GM19455 (cell line): ENCODE measurements at regions not wholly inside any gene's neighbourhood (a gene's known extent, or its start where the extent isn't known, plus 50 kb on each side); places are given as distances from the start of the nearest gene placed in this dataset.

ENCODE experiments used
- ATAC-seq: cut with Tn5 transposase; IDR thresholded peaks from one replicate; pipeline ENCODE4 v1.9.1; 2021; ENCODE audit not compliant: unreplicated experiment

- ATAC-seq: no peak
These were observed 398.4 kb upstream of the ID4 start for GRCh38 chr6:19438566-19439353.

DNA sequence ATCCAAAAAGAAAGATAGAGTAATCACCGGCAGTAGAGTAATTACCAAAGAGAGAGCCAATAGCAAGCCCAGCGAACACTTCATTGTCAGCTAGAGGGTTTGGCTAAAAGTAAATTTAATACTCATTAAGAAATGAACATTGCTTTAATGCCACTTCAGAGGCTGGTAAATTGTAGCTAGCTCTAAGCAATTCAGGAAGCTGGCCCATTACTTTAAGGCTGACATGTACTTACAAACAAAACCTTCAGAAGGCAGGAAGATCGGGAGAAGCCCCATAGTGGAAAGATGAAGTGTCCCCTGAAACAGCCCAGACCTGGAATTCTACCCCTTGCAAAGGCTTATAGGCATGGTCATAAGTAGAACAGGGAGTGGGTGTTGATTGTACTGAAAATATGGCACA lies 396.6 kb upstream of the ID4 start:
- ATAC-seq: no peak

GRCh38 chr6:19443411-19443810 lies 393.8 kb upstream of the ID4 start:
- no peak for ATAC-seq

GRCh38 chr6:19444041-19444440 lies 393.1 kb upstream of the ID4 start:
- ATAC-seq: no peak

- no peak for ATAC-seq
These were observed 392.7 kb upstream of the ID4 start for GRCh38 chr6:19444481-19444880.

DNA sequence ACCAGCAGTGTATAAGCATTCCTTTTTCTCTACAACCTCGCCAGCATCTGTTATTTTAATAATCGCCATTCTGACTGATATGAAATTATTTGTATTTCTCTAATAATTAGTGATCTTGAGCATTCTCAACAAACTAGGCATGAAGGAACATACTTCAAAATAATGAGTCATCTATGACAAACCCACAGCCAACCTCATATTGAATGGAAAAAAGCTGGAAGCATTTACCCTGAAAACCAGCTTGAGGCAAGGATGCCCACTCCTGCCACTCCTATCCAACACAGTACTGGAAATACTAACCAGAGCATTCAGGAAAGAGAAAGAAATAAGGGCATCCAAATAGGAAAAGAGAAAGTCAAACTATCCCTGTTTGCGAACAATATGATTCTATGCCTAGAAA lies 390.6 kb upstream of the ID4 start:
- ATAC-seq: no peak

DNA sequence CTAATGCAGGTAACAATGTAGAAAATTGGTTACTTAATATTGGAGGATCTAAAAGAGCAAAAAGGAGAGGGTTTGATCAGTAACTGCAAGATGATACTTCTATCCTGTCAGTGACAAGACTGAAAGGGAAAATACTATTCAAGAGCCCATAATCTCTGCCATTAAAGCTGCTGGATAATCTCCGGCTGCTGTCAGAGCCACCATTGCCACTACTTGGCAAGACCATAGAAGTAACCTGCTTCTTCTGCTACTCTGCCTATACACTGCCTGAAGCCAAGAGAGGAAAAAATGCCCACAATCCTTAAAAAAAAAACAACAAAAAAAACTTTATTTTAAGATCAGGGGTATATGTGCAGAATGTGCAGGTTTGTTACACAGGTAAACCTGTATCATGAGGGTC lies 386.5 kb upstream of the ID4 start:
- no peak for ATAC-seq

DNA sequence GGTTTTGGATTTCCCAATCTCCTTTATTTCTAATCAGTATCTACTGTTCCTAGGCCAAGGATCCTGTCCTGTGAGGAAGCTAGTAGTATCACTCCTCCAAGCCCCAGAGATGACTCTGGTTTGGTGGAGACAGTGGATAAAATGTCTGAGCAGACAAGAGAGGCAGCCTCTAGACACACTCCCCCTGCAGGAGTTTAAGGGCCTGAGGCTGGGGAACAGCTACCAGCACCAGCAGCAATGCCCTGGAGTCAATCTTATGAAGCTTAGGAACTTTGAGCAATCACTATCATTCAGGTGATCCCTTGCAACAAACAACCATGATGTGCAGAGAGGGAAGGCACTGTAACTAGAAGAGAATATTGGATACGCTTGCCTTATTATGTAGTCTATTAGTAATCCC lies 384.7 kb upstream of the ID4 start:
- no peak for ATAC-seq

GRCh38 chr6:19454001-19454720 lies 383.0 kb upstream of the ID4 start:
- no peak for ATAC-seq

DNA sequence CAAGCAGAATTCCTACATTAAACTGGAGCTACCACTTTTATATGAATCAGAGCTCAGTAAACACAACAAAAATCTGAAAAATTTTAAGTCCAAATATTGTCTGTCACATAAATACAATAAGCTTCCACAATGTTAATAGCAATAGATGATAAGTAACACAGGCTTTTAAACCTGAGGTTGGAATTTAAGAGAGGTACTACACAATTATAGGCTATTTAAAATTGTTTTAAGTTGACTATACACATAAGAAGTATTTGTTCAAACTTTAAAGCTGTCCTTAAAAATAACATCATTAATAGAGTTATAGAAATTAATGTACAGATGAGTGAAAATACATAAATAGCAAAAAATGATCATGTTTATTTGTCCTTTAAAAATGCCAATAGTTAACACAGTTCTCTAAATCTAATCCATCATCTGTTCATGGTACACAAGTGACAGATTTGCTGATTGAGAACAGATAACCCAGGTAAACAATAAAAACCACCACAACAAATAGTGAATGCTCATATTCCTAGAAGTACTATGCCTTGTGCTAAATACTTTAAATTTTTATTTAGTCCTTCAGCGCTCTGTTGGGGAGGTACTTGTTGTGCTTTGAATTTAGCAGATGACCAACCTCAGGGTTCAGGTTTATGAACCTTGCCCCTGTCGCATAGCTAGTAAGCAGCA lies 382.3 kb upstream of the ID4 start:
- no peak for ATAC-seq

DNA sequence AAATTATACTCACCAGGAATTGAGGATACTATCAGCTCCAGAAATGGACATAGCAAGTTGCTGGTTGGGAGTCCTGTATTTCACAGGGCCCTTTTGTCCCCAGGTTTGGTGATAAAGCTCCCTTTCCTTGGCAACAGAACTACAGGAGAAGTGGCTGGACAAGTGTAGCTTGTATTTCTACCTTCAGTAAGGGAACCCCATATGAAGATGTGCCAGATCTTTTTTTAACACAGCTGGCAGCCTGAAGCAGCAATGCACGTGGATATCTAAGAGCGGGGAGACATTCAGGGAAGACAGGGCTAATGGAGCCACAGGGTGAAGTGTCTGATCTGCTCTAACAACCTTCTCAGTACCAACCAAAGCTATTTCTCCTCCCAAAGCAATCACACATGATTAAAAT lies 373.9 kb upstream of the ID4 start:
- ATAC-seq: no peak

GRCh38 chr6:19463925-19464324 lies 373.2 kb upstream of the ID4 start:
- no peak for ATAC-seq

DNA sequence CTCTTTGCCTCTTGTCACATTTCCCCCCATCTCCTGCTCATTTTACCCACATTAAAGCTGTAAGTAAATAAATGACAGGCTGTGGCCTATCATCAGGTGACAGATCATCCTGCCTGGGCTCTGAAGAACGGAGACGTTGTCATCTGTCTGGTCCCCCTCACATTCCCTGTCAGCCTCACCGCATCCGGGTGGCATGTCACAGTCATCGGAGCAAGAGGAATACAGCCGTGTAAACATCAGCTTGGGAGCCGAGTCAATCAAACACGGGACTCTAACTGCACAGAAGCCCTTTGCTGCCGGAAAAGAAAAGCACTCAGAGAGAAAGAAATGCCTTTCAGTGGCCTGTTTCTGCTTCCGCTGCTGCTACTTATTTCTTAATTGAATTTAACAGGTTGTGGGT lies 371.9 kb upstream of the ID4 start:
- no peak for ATAC-seq

GRCh38 chr6:19465760-19466159 lies 371.4 kb upstream of the ID4 start:
- no peak for ATAC-seq

DNA sequence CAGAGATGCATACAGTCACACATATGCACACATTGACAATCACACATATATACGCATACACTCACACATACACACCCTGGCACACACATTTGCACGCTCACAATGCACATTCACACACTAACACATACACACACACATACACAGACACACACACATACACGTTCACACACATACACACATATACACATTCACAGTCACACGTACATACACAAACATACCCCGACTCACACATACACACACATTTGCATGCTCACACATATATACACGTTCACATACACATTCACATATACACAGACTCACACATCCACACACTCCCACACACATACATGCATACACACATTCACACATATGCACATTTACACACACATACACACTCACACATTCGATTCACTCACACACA lies 366.8 kb upstream of the ID4 start:
- no peak for ATAC-seq

DNA sequence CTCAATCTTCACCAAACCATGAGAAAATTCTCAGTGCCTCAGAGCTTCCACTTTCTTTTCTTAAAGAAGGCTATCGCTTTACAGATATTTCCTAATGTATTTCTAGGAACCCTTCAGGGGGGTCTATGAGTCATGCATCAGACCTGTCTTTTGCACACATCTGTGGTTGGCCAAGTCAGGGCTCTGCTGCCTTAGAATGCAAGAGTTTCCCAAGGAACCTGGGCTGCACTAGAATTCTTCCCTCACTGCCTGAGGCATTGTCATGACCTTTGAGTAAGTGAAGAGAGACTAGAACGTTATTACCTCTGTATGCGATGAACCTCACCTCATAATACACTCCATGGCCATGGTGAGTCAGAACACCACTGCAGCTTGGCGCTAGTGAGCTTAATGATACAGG lies 365.0 kb upstream of the ID4 start:
- ATAC-seq: no peak

GRCh38 chr6:19472850-19473249 lies 364.3 kb upstream of the ID4 start:
- no peak for ATAC-seq

GRCh38 chr6:19477563-19477962 lies 359.6 kb upstream of the ID4 start:
- no peak for ATAC-seq

DNA sequence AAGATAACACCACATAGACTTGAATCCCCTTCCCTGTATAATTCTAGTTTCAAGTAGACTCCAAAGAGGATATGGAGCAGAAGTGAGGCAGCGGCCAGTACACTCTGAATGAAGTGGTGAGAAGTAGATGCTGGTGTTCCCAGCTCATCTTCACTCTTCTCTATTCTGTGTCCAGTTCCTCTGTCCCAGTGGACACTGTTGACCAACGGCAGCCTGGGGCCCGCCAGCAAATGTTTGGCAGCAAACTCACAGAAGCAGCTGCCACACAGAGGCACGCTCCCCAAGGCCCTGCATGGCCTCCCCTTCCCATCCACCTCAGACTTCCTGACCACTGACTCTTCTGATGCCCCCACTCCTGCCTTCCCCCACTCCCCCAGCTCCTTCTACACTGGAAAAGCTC lies 358.9 kb upstream of the ID4 start:
- no peak for ATAC-seq

GRCh38 chr6:19478992-19479391 lies 358.2 kb upstream of the ID4 start:
- ATAC-seq: no peak

GRCh38 chr6:19479551-19479950 lies 357.6 kb upstream of the ID4 start:
- no peak for ATAC-seq
